GM18909 (cell line): ENCODE measurements at regions not wholly inside any gene's neighbourhood (a gene's known extent, or its start where the extent isn't known, plus 50 kb on each side); places are given as distances from the start of the nearest gene placed in this dataset.

Experiments
- ATAC-seq: cut with Tn5 transposase; IDR thresholded peaks from one replicate; pipeline ENCODE4 v1.9.1; 2021; ENCODE audit warnings: mild to moderate bottlenecking; ENCODE audit not compliant: unreplicated experiment, poor library complexity

GRCh38 chr13:106110241-106110855 is 425.1 kb downstream of the EFNB2 start:
- ATAC-seq, result no peak

DNA sequence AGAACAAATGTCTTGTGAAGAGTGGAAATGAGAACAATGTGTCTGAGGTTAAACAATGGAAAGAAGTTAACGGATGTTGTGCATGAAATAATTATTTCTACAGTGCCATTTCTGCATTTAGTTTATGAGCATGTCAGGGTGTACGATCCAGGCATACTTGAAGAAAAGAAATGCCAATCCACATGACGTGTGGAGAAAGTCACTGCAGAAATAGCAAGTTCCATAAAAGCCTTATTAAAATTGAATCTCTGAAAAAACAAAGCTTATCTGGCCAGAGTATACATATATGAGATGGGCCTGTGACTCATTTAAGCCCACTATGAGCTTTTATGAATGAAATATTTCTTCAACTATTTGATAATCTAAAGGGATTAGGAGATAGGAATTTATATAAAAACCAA is 426.1 kb downstream of the EFNB2 start:
- ATAC-seq, result no peak

GRCh38 chr13:106108346-106108745 is 427.1 kb downstream of the EFNB2 start:
- ATAC-seq, result no peak

DNA sequence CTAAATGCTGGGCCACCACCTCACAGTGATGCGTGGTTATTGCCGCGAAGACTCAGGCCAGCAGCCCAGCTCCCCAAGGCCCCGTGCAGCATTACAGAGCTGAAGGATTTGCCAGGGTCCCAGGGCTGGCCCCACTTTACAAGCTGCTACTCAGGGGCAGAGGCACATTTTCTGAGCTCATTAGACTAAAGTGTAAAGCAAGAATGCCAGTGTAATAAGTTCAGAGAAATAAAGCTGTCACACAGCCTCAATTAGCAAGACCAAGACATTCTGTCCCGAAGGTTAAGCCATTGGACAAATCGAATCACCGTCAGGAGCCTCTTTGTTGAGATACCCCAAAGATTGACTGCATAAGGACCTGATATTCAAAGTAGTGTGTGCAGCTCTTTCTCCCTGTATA is 428.4 kb downstream of the EFNB2 start:
- no peak for ATAC-seq

DNA sequence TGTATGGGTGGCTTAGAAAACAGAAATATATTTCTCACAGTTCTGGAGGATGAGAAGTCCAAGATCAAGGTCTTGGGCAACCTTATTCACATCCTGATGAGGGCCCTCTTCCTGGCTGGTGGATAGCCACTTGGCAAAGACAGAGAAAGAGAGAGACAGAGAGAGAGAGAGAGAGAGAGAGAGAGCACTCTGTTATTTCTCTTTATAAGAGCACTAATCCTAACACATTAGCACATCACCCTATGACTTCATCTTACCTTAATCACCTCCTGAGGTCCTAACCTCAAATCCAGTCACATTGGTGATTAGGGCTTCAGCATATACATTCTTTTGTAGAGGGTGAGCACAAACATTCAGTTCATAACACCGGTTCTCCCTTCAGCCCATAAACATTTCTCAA is 430.3 kb downstream of the EFNB2 start:
- no peak for ATAC-seq

DNA sequence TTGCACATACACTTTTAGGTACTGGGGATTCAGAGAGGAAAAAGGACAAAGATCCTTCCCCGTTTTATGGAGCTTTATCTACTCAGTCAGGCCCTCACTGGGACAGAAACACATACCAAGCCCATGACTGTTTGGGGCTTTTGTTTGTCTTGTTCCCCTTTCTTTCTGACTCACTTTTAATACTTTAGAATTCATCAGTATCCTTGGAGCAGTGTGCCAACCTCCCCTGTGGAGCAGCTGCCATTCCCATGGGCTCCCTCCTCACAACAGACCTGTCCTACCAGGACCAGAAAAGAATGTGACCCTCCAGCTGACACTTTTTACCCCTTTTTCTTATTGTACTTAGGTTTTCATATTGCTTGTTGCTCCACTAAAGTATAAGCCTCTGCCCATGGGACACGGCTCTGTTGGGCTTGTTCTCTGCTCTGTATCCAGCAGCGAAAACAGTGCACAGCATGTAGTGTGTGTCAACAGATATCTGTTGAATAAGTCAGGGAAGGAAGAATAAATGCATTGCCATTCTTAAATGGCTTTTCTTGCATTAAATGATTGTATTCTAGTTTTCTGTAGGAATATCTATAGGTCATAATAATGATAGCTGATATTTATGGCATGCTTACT is 431.1 kb downstream of the EFNB2 start:
- ATAC-seq, result no peak

DNA sequence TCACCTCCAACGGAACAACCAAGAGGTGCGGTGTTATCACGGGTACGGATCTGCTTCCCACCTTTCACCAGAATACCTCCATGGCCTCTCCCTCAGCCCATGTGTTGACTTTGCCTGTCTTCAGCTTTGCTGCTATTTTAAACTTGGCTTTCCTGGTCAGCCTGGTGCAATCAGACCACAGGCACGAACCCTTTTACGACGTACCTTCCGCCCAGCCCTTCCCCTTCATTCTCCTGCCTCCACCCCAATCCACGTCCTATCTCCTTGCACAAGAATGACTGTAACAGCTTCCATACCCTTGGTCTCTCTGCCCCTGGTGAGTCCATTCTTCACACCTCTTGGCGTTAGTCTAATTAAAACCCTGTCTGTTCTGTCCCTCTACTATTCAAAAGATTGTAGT is 431.7 kb downstream of the EFNB2 start:
- ATAC-seq, result no peak

DNA sequence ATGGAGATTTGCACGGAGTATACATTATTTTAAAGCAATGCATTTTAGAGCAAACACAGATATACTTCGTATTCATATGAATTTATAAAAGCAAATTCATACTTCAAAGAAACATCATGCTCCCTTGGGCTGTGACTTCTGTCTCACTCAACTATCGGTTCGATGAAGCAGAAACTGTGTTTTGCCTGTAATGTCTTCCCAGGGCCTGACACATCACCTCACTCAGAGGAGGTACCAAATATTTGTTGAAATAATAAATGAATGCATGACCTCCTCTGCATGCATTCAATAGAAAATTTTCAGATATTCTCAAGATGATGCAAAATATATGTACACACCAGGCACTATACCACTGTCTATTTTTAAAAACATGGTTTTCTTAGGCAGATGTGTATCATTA is 432.7 kb downstream of the EFNB2 start:
- ATAC-seq, result no peak

DNA sequence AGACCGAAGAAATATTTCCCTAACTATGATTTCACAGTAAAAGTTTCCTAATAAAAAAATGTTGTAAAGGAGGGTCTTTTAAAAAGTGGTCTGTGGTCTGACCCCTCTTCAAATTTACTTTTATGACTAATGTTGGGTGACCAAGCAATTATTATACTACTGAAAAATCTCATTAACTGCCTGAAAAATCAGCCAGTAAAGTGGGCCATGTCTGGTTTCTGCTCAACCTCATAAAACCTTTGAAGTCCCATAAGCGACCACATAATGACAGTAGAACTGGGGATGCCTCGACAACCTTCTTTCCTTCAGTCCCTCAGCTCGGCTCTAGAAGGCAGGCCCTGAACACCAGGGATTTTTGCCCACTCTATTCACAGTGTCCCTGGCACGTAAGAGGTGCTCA is 434.3 kb downstream of the EFNB2 start:
- no peak for ATAC-seq

- no peak for ATAC-seq
Measured at GRCh38 chr13:106100171-106100919, 435.1 kb downstream of the EFNB2 start.

GRCh38 chr13:106099765-106100164 is 435.7 kb downstream of the EFNB2 start:
- ATAC-seq, result no peak

DNA sequence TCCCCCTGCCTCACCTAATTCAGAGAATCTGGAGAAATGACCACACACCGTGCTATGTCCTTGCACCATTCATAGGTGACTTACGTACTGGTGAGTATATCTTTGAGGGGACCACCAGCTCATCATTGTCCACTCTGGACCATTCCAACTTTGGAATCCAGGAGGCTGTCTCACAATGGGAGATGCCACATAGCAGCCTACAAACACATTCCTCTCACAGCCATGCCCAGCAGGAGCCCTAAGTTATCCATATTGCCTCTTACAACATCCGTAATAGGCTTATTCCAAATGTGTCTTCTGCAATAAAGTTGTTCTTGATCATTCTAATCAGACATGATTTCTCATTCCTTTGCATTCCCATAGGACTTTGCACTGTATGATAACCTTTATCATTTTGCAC is 436.7 kb downstream of the EFNB2 start:
- no peak for ATAC-seq

- no peak for ATAC-seq
Measured at GRCh38 chr13:106096661-106097092, 438.8 kb downstream of the EFNB2 start.

GRCh38 chr13:106095919-106096318 is 439.5 kb downstream of the EFNB2 start:
- ATAC-seq, result no peak

DNA sequence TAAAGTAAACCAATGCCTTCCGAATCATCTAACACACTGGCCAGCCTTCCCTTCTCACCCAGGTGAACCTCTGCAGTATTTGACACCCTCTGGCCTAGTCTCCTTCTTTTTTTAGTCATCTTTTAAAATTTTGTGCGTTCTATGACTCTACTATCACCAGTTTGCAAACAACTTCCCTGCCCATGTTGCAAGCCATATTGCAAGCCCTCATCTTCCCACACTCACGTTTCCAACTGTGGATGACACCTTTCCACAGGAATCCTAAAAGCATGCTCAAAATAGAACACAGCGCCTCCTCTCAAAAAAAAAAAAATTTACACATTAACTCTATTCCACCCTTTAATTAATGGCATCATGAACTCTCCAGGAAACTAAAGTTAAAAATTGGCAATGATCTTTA is 440.1 kb downstream of the EFNB2 start:
- no peak for ATAC-seq

DNA sequence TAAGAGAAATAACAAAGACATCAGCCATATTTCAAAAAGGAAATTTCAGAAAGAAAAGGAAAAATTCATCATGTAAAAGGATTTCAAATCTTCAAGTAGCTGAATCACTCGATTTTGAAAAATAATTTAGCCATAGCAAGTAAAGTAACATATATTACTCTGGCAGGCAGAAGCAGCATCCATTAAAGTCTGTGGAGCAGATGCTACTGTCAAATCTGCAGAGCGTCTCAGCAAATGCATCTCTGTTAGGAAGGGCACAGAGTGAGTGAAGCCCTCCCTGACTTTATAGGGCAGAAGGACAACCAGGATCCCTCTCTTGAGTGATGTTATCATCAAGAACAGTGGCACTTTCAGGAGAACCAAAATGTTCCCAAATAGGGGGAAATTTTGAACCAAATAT is 445.5 kb downstream of the EFNB2 start:
- ATAC-seq, result no peak

DNA sequence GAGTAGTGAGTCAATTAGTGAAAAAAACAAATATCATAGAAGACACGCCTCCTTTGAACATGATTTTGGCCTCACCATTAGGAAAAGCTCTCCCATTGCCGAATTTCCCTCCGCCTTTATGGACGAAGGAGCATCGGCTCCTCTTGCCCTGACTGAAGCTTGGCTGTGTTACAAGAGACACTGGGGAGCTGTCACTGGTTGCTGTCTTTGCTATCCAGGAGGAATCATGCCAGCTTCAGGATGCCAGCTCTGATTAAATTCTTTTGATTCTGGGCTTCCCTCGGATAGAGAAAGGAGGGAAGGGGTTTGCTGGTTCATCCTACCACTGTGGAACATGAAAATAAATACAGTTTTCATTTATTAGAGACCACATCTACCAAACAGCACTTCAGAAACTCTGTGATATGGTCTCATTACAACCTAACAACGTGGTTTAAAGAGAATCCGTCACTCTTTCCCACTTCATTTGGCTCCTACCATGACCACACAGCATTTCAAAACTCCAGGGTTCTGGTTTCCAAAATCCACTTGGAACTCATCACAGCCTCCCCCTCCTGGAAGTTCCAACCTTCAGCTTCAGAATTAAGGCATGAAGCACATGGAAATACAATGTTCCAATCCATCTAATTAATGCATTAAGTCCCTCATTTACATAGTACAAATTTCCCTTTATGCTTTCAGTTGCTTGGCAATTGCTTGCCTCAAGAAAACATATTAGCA is 446.0 kb downstream of the EFNB2 start:
- no peak for ATAC-seq

DNA sequence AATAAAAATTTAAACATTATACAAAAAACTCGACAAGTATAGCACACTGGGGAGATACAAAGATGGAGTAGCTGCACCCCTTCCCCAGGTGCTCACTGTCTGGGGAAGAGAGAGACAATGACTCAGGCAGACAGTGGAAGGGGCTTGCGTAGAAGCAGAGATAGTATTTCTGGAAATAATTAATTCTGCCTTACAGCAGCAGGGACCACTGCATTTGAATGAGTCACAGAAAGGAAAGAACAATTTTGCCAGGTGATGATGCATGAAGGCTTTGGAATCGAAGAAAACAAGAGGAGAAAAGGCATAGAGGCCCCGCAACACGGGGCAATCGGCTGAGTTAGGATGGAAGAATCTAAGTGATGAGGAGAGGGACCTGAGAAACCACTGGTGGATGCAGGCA is 447.4 kb downstream of the EFNB2 start:
- no peak for ATAC-seq

DNA sequence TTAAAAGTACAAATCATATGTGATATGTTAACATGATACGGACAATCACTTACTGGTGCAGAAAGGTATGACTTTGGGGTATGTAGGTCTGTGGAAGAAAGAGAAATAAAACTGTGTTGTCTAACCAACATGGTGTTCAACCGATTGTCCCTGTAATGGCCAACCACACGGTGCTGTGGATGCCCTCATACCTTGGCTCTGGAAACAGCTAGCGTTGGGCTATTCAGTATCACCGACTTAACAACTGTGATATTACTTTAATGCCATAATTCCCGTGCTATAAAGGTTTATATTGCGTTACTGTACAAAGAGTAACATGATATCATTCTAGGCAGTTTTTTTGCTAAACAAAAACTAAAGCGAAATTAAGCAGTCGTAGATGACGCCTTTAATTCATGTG is 448.3 kb downstream of the EFNB2 start:
- no peak for ATAC-seq

- ATAC-seq, result peak; percentile 72
Measured at GRCh38 chr13:106083620-106084350, 451.7 kb downstream of the EFNB2 start.
